ENCODE measurements at regions not wholly inside any gene's neighbourhood (a gene's known extent, or its start where the extent isn't known, plus 50 kb on each side); places are given as distances from the start of the nearest gene placed in this dataset.

GRCh38 chr15:70243686-70244540 lies 146.2 kb upstream of the TLE3 start:
- H3K27me3 Mint-ChIP-seq: peaks cover 0 to 12% (median 0%) of the 10 kb centered on the region in 5 donors
- ATAC-seq: no peak
- Histone ChIP-seq H3K4me3 (ENCODE audit: low read length) (no peak overlapping the region), H3K27ac (ENCODE audit: low read depth, low read length) (no peak overlapping the region), H3K27me3 (ENCODE audit: control insufficient read depth in 2 of 2, insufficient read depth in 2 of 2, low read length in 2 of 2) (no peaks in the 10 kb centered on the region), H3K9me3 (ENCODE audit: control insufficient read depth in 2 of 3, low read length in 3 of 3) (no peaks in the 10 kb centered on the region), H3K4me1 (ENCODE audit: control insufficient read depth in 2 of 2, insufficient read depth in 2 of 2, low read length in 2 of 2) (peaks cover 0 to 16% of the 10 kb centered on the region in 2 donors), H3K36me3 (ENCODE audit: control insufficient read depth in 2 of 3, insufficient read depth in 3 of 3, low read length in 3 of 3) (no peaks in the 10 kb centered on the region)
- no peak for DNase-seq
- POLR2A ChIA-PET: no interaction called here
- H3K36me3 Mint-ChIP-seq: peaks cover 0 to 2% (median 0%) of the 10 kb centered on the region in 5 donors
- CTCF ChIA-PET: no interaction called here
- peaks cover 31 to 61% (median 50%) of the 10 kb centered on the region in 7 donors for H3K4me1 Mint-ChIP-seq
- no peaks in the 10 kb centered on the region for H3K9me3 Mint-ChIP-seq
- no peak overlapping the region for H3K4me3 Mint-ChIP-seq
- intact Hi-C loops (cut with micrococcal nuclease): loop anchor here in 1 of 2 donors (2.0 kb wide), 1 partner anchor 15 kb away; no protein-coding TSS in a partner anchor
- H3K27ac Mint-ChIP-seq: peak overlapping the region in 2 of 9 donors; percentile 21 to 25

- no peak for ATAC-seq
- peaks cover 0 to 16% of the 10 kb centered on the region in 2 donors for H3K4me1 ChIP-seq (ENCODE audit: control insufficient read depth in 2 of 2, insufficient read depth in 2 of 2, low read length in 2 of 2)
- peak overlapping the region in 3 of 9 donors; percentile 5 to 24 (median 18) for H3K27ac Mint-ChIP-seq
- no peaks in the 10 kb centered on the region for H3K9me3 Mint-ChIP-seq
- no peaks in the 10 kb centered on the region for H3K9me3 ChIP-seq (ENCODE audit: control insufficient read depth in 2 of 3, low read length in 3 of 3)
- H3K27me3 Mint-ChIP-seq: peaks cover 0 to 15% (median 0%) of the 10 kb centered on the region in 5 donors
- ChIA-PET CTCF (interaction anchor here (1.0 kb wide), 1 partner anchor 9 kb away, joined by 4 read pairs; no protein-coding TSS in a partner anchor), POLR2A (no interaction called here)
- H3K4me1 Mint-ChIP-seq: peaks cover 26 to 53% (median 44%) of the 10 kb centered on the region in 7 donors
- no peak overlapping the region for H3K4me3 ChIP-seq (ENCODE audit: low read length)
- H3K4me3 Mint-ChIP-seq: peak overlapping the region in 3 of 10 donors; percentile 33 to 43 (median 43)
- intact Hi-C loops (cut with micrococcal nuclease): no loop called here
- H3K36me3 ChIP-seq (ENCODE audit: control insufficient read depth in 2 of 3, insufficient read depth in 3 of 3, low read length in 3 of 3): no peaks in the 10 kb centered on the region
- H3K36me3 Mint-ChIP-seq: peaks cover 0 to 2% (median 0%) of the 10 kb centered on the region in 5 donors
- peak in 1 of 9 donors; percentile 5 for DNase-seq
- no peaks in the 10 kb centered on the region for H3K27me3 ChIP-seq (ENCODE audit: control insufficient read depth in 2 of 2, insufficient read depth in 2 of 2, low read length in 2 of 2)
- H3K27ac ChIP-seq (ENCODE audit: low read depth, low read length): no peak overlapping the region
These were observed 145.4 kb upstream of the TLE3 start for GRCh38 chr15:70242951-70243685.

- Histone ChIP-seq H3K4me3 (ENCODE audit: low read length) (no peak overlapping the region), H3K36me3 (ENCODE audit: control insufficient read depth in 2 of 3, insufficient read depth in 3 of 3, low read length in 3 of 3) (no peaks in the 10 kb centered on the region), H3K27me3 (ENCODE audit: control insufficient read depth in 2 of 2, insufficient read depth in 2 of 2, low read length in 2 of 2) (no peaks in the 10 kb centered on the region), H3K4me1 (ENCODE audit: control insufficient read depth in 2 of 2, insufficient read depth in 2 of 2, low read length in 2 of 2) (peaks cover 0 to 12% of the 10 kb centered on the region in 2 donors), H3K27ac (ENCODE audit: low read depth, low read length) (no peak overlapping the region), H3K9me3 (ENCODE audit: control insufficient read depth in 2 of 3, low read length in 3 of 3) (no peaks in the 10 kb centered on the region)
- Mint-ChIP-seq H3K4me1 (peaks cover 24 to 47% (median 35%) of the 10 kb centered on the region in 7 donors), H3K27me3 (peaks cover 0 to 20% (median 0%) of the 10 kb centered on the region in 5 donors), H3K4me3 (peak overlapping the region in 1 of 10 donors; percentile 56), H3K27ac (peak overlapping the region in 1 of 9 donors; percentile 28), H3K36me3 (peaks cover 0 to 2% (median 0%) of the 10 kb centered on the region in 5 donors), H3K9me3 (no peaks in the 10 kb centered on the region)
- ChIA-PET POLR2A (interaction anchor here (1.1 kb wide), 1 partner anchor 17 kb away, joined by 4 read pairs; no protein-coding TSS in a partner anchor), CTCF (no interaction called here)
- DNase-seq (no peak), ATAC-seq (no peak)
- intact Hi-C loops (cut with micrococcal nuclease): no loop called here
These were observed 144.0 kb upstream of the TLE3 start for GRCh38 chr15:70241561-70242320.

- Mint-ChIP-seq H3K4me1 (peaks cover 20 to 52% (median 33%) of the 10 kb centered on the region in 7 donors), H3K4me3 (peak overlapping the region in 1 of 10 donors; percentile 56), H3K27ac (no peak overlapping the region), H3K27me3 (peaks cover 0 to 20% (median 0%) of the 10 kb centered on the region in 5 donors), H3K9me3 (no peaks in the 10 kb centered on the region), H3K36me3 (peaks cover 0 to 2% (median 0%) of the 10 kb centered on the region in 5 donors)
- no peaks in the 10 kb centered on the region for H3K9me3 ChIP-seq (ENCODE audit: control insufficient read depth in 2 of 3, low read length in 3 of 3)
- DNase-seq (no peak), ATAC-seq (no peak)
- H3K4me3 ChIP-seq (ENCODE audit: low read length): no peak overlapping the region
- intact Hi-C loops (cut with micrococcal nuclease): no loop called here
- ChIA-PET POLR2A (interaction anchor here (1.1 kb wide), 1 partner anchor 18 kb away, joined by 4 read pairs; no protein-coding TSS in a partner anchor), CTCF (no interaction called here)
- H3K27me3 ChIP-seq (ENCODE audit: control insufficient read depth in 2 of 2, insufficient read depth in 2 of 2, low read length in 2 of 2): no peaks in the 10 kb centered on the region
- H3K36me3 ChIP-seq (ENCODE audit: control insufficient read depth in 2 of 3, insufficient read depth in 3 of 3, low read length in 3 of 3): no peaks in the 10 kb centered on the region
- H3K27ac ChIP-seq (ENCODE audit: low read depth, low read length): no peak overlapping the region
- H3K4me1 ChIP-seq (ENCODE audit: control insufficient read depth in 2 of 2, insufficient read depth in 2 of 2, low read length in 2 of 2): peaks cover 0 to 10% of the 10 kb centered on the region in 2 donors
These were observed 143.2 kb upstream of the TLE3 start for GRCh38 chr15:70240820-70241430.

- H3K36me3 Mint-ChIP-seq: peaks cover 0 to 2% (median 0%) of the 10 kb centered on the region in 5 donors
- no peak overlapping the region for H3K27ac ChIP-seq (ENCODE audit: low read depth, low read length)
- H3K4me1 ChIP-seq (ENCODE audit: control insufficient read depth in 2 of 2, insufficient read depth in 2 of 2, low read length in 2 of 2): peaks cover 0 to 10% of the 10 kb centered on the region in 2 donors
- H3K9me3 ChIP-seq (ENCODE audit: control insufficient read depth in 2 of 3, low read length in 3 of 3): no peaks in the 10 kb centered on the region
- H3K27ac Mint-ChIP-seq: no peak overlapping the region
- CTCF ChIA-PET: no interaction called here
- intact Hi-C loops (cut with micrococcal nuclease): no loop called here
- no peaks in the 10 kb centered on the region for H3K36me3 ChIP-seq (ENCODE audit: control insufficient read depth in 2 of 3, insufficient read depth in 3 of 3, low read length in 3 of 3)
- H3K27me3 ChIP-seq (ENCODE audit: control insufficient read depth in 2 of 2, insufficient read depth in 2 of 2, low read length in 2 of 2): no peaks in the 10 kb centered on the region
- H3K4me1 Mint-ChIP-seq: peaks cover 17 to 51% (median 33%) of the 10 kb centered on the region in 7 donors
- H3K4me3 Mint-ChIP-seq: no peak overlapping the region
- H3K9me3 Mint-ChIP-seq: no peaks in the 10 kb centered on the region
- no peak overlapping the region for H3K4me3 ChIP-seq (ENCODE audit: low read length)
- DNase-seq (no peak), ATAC-seq (peak; percentile 63)
- H3K27me3 Mint-ChIP-seq: peaks cover 0 to 21% (median 0%) of the 10 kb centered on the region in 5 donors
- POLR2A ChIA-PET: no interaction called here
These were observed 142.4 kb upstream of the TLE3 start for GRCh38 chr15:70240082-70240481.

- Mint-ChIP-seq H3K4me1 (peaks cover 17 to 58% (median 43%) of the 10 kb centered on the region in 7 donors), H3K4me3 (no peak overlapping the region), H3K36me3 (peaks cover 0 to 2% (median 0%) of the 10 kb centered on the region in 5 donors), H3K27ac (no peak overlapping the region), H3K9me3 (no peaks in the 10 kb centered on the region), H3K27me3 (peaks cover 0 to 29% (median 0%) of the 10 kb centered on the region in 5 donors)
- Histone ChIP-seq H3K36me3 (ENCODE audit: control insufficient read depth in 2 of 3, insufficient read depth in 3 of 3, low read length in 3 of 3) (no peaks in the 10 kb centered on the region), H3K9me3 (ENCODE audit: control insufficient read depth in 2 of 3, low read length in 3 of 3) (no peaks in the 10 kb centered on the region), H3K27me3 (ENCODE audit: control insufficient read depth in 2 of 2, insufficient read depth in 2 of 2, low read length in 2 of 2) (no peaks in the 10 kb centered on the region), H3K27ac (ENCODE audit: low read depth, low read length) (no peak overlapping the region), H3K4me3 (ENCODE audit: low read length) (no peak overlapping the region), H3K4me1 (ENCODE audit: control insufficient read depth in 2 of 2, insufficient read depth in 2 of 2, low read length in 2 of 2) (peaks cover 0 to 19% of the 10 kb centered on the region in 2 donors)
- intact Hi-C loops (cut with micrococcal nuclease): no loop called here
- CTCF ChIA-PET: no interaction called here
- POLR2A ChIA-PET: interaction anchor here (0.8 kb wide), 1 partner anchor 17 kb away, joined by 3 read pairs; no protein-coding TSS in a partner anchor
- DNase-seq: no peak
- no peak for ATAC-seq
These were observed 141.2 kb upstream of the TLE3 start for GRCh38 chr15:70238917-70239316.
